H9 (cell line): ENCODE measurements at regions not wholly inside any gene's neighbourhood (a gene's known extent, or its start where the extent isn't known, plus 50 kb on each side); places are given as distances from the start of the nearest gene placed in this dataset.

Experiments
- DNase-seq: peaks from one replicate; pipeline ENCODE4 v3.0.0-alpha.2; 2017
- H2AFZ ChIP-seq: one replicate; pipeline ENCODE4 v1.6.1; 2013; ENCODE audit warnings: mild to moderate bottlenecking, low read length, control low read depth, moderate library complexity
- H2AK5ac ChIP-seq: 2 replicates; pipeline ENCODE4 v1.6.1; 2013; ENCODE audit warnings: low read length, control low read depth, mixed read lengths; ENCODE audit not compliant: insufficient read length
- H2BK120ac ChIP-seq: one replicate; pipeline ENCODE4 v1.6.1; 2013; ENCODE audit warnings: low read depth, mild to moderate bottlenecking, low read length, control low read depth, inconsistent platforms; ENCODE audit not compliant: poor library complexity, severe bottlenecking
- H2BK12ac ChIP-seq: 2 replicates; pipeline ENCODE4 v1.6.1; 2013; ENCODE audit warnings: low read length, control low read depth, mixed read lengths, low read depth; ENCODE audit not compliant: insufficient read length
- H2BK15ac ChIP-seq: 2 replicates; pipeline ENCODE4 v1.6.1; 2013; ENCODE audit warnings: low read depth, low read length, control low read depth
- H2BK20ac ChIP-seq: one replicate; pipeline ENCODE4 v1.6.1; 2013; ENCODE audit warnings: low read depth, mild to moderate bottlenecking, low read length, control low read depth, inconsistent platforms; ENCODE audit not compliant: poor library complexity, severe bottlenecking
- H2BK5ac ChIP-seq: 2 replicates; pipeline ENCODE4 v1.6.1; 2013; ENCODE audit warnings: low read length, control low read depth, mixed read lengths; ENCODE audit not compliant: insufficient read length
- H3K14ac ChIP-seq: 2 replicates; pipeline ENCODE4 v1.6.1; 2013; ENCODE audit warnings: low read length, control low read depth; ENCODE audit not compliant: insufficient read depth
- H3K18ac ChIP-seq: 2 replicates; pipeline ENCODE4 v1.6.1; 2013; ENCODE audit warnings: low read depth, mild to moderate bottlenecking, mixed read lengths, low read length, control low read depth; ENCODE audit not compliant: insufficient read length
- H3K23ac ChIP-seq: 2 replicates; pipeline ENCODE4 v1.6.1; 2013; ENCODE audit warnings: low read length, control low read depth, mixed read lengths, low read depth; ENCODE audit not compliant: insufficient read length
- H3K23me2 ChIP-seq: 2 replicates; pipeline ENCODE4 v1.6.1; 2013; ENCODE audit warnings: low read depth, mild to moderate bottlenecking, mixed read lengths, low read length, control low read depth; ENCODE audit not compliant: insufficient read length, poor library complexity, severe bottlenecking
- H3K27ac ChIP-seq: 2 replicates; pipeline ENCODE4 v1.5.1; 2013; ENCODE audit warnings: low read length, control low read depth, mixed read lengths, low read depth; ENCODE audit not compliant: insufficient read length
- H3K27me3 ChIP-seq: 2 replicates; pipeline ENCODE4 v1.6.1; 2013; ENCODE audit warnings: low read length, control low read depth, inconsistent platforms; ENCODE audit not compliant: insufficient read depth
- H3K4ac ChIP-seq: 2 replicates; pipeline ENCODE4 v1.6.1; 2013; ENCODE audit warnings: low read depth, mild to moderate bottlenecking, control low read depth, inconsistent platforms, low read length, moderate library complexity
- H3K4me1 ChIP-seq: 2 replicates; pipeline ENCODE4 v1.6.1; 2013; ENCODE audit warnings: low read length, control low read depth, inconsistent platforms; ENCODE audit not compliant: insufficient read depth
- H3K4me2 ChIP-seq: 2 replicates; pipeline ENCODE4 v1.6.1; 2013; ENCODE audit warnings: low read length, control low read depth, mixed read lengths; ENCODE audit not compliant: insufficient read length, insufficient read depth
- H3K56ac ChIP-seq: 2 replicates; pipeline ENCODE4 v1.6.1; 2013; ENCODE audit warnings: low read depth, mild to moderate bottlenecking, mixed read lengths, low read length, control low read depth; ENCODE audit not compliant: insufficient read length
- H3K79me1 ChIP-seq: 2 replicates; pipeline ENCODE4 v1.6.1; 2013; ENCODE audit warnings: low read depth, mild to moderate bottlenecking, moderate library complexity, low read length, control low read depth, inconsistent platforms; ENCODE audit not compliant: insufficient read depth, poor library complexity, severe bottlenecking
- H3K79me2 ChIP-seq: 2 replicates; pipeline ENCODE4 v1.6.1; 2013; ENCODE audit warnings: low read length, control low read depth, inconsistent platforms; ENCODE audit not compliant: insufficient read depth
- H3K9ac ChIP-seq: 2 replicates; pipeline ENCODE4 v1.6.1; 2013; ENCODE audit warnings: low read length, control low read depth, mixed read lengths; ENCODE audit not compliant: insufficient read length; ENCODE audit errors: extremely low read depth
- H3K9me3 ChIP-seq: one replicate; pipeline ENCODE4 v1.6.1; 2013; ENCODE audit warnings: low read depth, low read length, inconsistent platforms; ENCODE audit not compliant: control insufficient read depth
- H3T11ph ChIP-seq: one replicate; pipeline ENCODE4 v1.6.1; 2013; ENCODE audit warnings: mild to moderate bottlenecking, low read length, control low read depth, inconsistent platforms
- H4K20me1 ChIP-seq: one replicate; pipeline ENCODE4 v1.6.1; 2013; ENCODE audit not compliant: control insufficient read depth, insufficient read length, insufficient read depth
- H4K5ac ChIP-seq: 2 replicates; pipeline ENCODE4 v1.6.1; 2013; ENCODE audit warnings: low read depth, mild to moderate bottlenecking, mixed read lengths, low read length, control low read depth; ENCODE audit not compliant: insufficient read length
- H4K8ac ChIP-seq: replicated peaks from 2 replicates; pipeline ENCODE4 v1.6.1; 2013; ENCODE audit warnings: low read length, control low read depth, mixed read lengths, low read depth; ENCODE audit not compliant: insufficient read length
- H4K91ac ChIP-seq: 2 replicates; pipeline ENCODE4 v1.6.1; 2013; ENCODE audit warnings: low read depth, mild to moderate bottlenecking, moderate library complexity, mixed read lengths, low read length, control low read depth; ENCODE audit not compliant: insufficient read length
- H3K27ac Mint-ChIP-seq, 3 experiments: 2 replicates in 2 of 3; 3 replicates in 1 of 3; pipeline ENCODE4 v1.8.0; 2020 to 2021; ENCODE audit warnings: mixed read lengths in 3 of 3, mild to moderate bottlenecking in 1 of 3, moderate library complexity in 1 of 3
- H3K27me3 Mint-ChIP-seq: 2 replicates; pipeline ENCODE4 v1.8.0; 2021; ENCODE audit warnings: low read depth, mild to moderate bottlenecking, moderate library complexity, mixed read lengths
- H3K36me3 Mint-ChIP-seq, 3 experiments: 2 replicates in 2 of 3; 3 replicates in 1 of 3; pipeline ENCODE4 v1.8.0; 2020 to 2021; ENCODE audit warnings: low read depth in 3 of 3, mixed read lengths in 3 of 3; ENCODE audit not compliant: insufficient read depth in 1 of 3
- H3K4me1 Mint-ChIP-seq, 2 experiments: 2 replicates each; pipeline ENCODE4 v1.8.0; 2020; ENCODE audit warnings: mixed read lengths in 2 of 2
- H3K4me3 Mint-ChIP-seq, 2 experiments: 2 replicates in 1 of 2; 3 replicates in 1 of 2; pipeline ENCODE4 v1.8.0; 2020 to 2021; ENCODE audit warnings: mild to moderate bottlenecking in 2 of 2, mixed read lengths in 2 of 2, moderate library complexity in 1 of 2
- H3K9me3 Mint-ChIP-seq, 2 experiments: 2 replicates in 1 of 2; 3 replicates in 1 of 2; pipeline ENCODE4 v1.8.0; 2020; ENCODE audit warnings: mild to moderate bottlenecking in 2 of 2, mixed read lengths in 2 of 2, moderate library complexity in 1 of 2
- TF ChIP-seq, protein P1 (sequence below): fragments of 200-600 bp; sonication (generic); conservative IDR thresholded peaks from 3 replicates; pipeline ENCODE4 v1.8.0; 2021; ENCODE audit warnings: antibody characterized with exemption, mild to moderate bottlenecking

DNA sequence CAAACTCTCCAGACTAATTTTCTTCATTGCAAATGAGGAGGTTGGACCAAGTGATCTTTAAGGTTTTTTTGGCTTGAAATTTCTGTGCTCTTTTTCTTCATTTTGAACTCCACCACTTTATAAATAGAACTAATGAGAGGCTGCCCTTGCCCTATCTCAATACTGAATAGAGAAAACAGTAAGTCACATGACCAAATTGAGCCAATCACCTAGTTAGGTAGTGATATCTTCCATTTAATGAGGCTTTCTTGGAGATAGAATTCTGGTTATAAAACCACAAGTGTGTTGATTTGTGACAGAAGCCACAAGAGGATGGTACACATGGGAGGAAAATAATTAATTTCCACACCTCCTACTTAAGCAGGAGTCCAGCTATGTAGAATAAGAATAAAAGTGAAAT is 263.4 kb upstream of the SNX7 start:
- Histone ChIP-seq H3K23ac (no peak overlapping the region), H2BK20ac (no peak overlapping the region), H4K5ac (no peak overlapping the region), H3K4me2 (no peak overlapping the region), H4K91ac (no peak overlapping the region), H2AK5ac (no peak overlapping the region), H2AFZ (no peak overlapping the region), H3K18ac (no peak overlapping the region), H3K9me3 (no peaks in the 10 kb centered on the region), H3K56ac (no peak overlapping the region), H3K14ac (no peak overlapping the region), H3K23me2 (no peaks in the 10 kb centered on the region), H3K4ac (no peak overlapping the region), H3K27me3 (no peaks in the 10 kb centered on the region), H3T11ph (no peak overlapping the region), H3K79me1 (no peaks in the 10 kb centered on the region), H3K4me1 (no peaks in the 10 kb centered on the region), H2BK5ac (no peak overlapping the region), H3K9ac (no peak overlapping the region), H2BK120ac (no peak overlapping the region), H2BK15ac (no peak overlapping the region), H4K8ac (no peak overlapping the region), H3K79me2 (no peaks in the 10 kb centered on the region), H2BK12ac (no peak overlapping the region), H4K20me1 (no peaks in the 10 kb centered on the region), H3K27ac (no peak overlapping the region)
- Mint-ChIP-seq H3K27me3 (no peaks in the 10 kb centered on the region), H3K36me3 (no peaks in the 10 kb centered on the region), H3K9me3 (no peaks in the 10 kb centered on the region), H3K4me3 (no peak overlapping the region), H3K4me1 (no peaks in the 10 kb centered on the region), H3K27ac (no peak overlapping the region)
- DNase-seq: no peak
- TF ChIP-seq, protein P1, sequence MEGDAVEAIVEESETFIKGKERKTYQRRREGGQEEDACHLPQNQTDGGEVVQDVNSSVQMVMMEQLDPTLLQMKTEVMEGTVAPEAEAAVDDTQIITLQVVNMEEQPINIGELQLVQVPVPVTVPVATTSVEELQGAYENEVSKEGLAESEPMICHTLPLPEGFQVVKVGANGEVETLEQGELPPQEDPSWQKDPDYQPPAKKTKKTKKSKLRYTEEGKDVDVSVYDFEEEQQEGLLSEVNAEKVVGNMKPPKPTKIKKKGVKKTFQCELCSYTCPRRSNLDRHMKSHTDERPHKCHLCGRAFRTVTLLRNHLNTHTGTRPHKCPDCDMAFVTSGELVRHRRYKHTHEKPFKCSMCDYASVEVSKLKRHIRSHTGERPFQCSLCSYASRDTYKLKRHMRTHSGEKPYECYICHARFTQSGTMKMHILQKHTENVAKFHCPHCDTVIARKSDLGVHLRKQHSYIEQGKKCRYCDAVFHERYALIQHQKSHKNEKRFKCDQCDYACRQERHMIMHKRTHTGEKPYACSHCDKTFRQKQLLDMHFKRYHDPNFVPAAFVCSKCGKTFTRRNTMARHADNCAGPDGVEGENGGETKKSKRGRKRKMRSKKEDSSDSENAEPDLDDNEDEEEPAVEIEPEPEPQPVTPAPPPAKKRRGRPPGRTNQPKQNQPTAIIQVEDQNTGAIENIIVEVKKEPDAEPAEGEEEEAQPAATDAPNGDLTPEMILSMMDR: no peak
